Limb (tissue), 2 donors: ENCODE measurements at regions not wholly inside any gene's neighbourhood (a gene's known extent, or its start where the extent isn't known, plus 50 kb on each side); places are given as distances from the start of the nearest gene placed in this dataset.
"Not testable (repeated sequence)": the region's sequence is repeated elsewhere in the genome, so short reads cannot be mapped to it uniquely, and the experiment has no call there.

Source experiments
- DNase-seq, 2 donors: peaks; one replicate each; pipeline ENCODE4 v3.0.0-alpha.2; 2016; ENCODE audit errors: extremely low spot score in 2 of 2

DNA sequence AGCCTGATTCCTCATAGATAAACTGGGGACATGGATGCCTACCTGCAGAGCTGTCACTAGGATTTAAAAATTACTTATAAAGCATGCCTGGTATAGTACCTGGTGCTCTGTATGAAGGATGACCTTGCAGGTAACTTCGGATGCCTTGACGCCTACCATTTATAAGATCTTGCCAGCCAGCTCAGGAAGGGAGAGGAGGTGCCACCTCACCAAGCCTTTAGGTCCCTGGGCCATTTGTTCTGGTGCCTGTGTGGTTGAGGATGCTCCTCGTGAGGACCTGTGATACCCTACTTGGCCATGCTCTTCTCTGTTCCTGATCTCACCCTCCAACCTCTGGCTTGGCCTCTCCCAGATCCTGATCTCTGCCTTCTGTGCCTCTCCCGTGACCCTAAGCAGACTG lies 85.2 kb downstream of the FDX1 start:
- no peak for DNase-seq

- not testable (repeated sequence) for DNase-seq
Measured at GRCh38 chr11:110517381-110517780, 87.6 kb downstream of the FDX1 start.

DNA sequence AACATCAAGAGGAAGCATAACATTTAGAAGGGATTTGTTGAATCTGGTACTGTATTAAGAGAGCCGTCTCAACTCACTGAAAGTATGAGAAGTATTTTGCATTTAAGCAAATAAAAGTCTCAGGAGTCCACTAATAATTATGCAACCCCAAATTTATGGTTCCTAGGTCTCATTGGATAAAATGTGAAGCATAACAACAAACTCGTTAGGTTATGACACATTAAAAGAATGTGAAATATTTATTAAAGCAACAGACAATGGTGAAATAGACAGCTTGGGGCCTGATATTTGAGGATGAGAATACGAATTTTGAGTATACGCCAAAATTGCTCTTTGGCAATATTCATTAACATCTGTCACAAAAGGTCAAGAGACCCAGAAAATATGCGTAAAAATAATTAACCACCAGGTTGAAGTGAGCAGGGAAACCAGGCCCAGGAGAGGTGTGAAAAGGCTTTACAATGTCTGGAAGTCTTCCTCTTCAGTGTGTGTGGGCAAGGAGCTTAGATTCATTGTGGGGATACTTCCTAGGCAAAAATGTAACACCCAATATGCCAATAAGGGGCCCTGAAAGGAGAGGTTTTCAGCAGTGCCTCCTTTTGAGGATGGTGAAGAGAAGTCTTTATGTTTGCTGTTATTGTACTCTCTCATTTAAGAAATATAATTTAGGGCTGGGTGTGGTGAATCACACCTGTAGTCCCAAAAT lies 89.2 kb downstream of the FDX1 start:
- no peak for DNase-seq

DNA sequence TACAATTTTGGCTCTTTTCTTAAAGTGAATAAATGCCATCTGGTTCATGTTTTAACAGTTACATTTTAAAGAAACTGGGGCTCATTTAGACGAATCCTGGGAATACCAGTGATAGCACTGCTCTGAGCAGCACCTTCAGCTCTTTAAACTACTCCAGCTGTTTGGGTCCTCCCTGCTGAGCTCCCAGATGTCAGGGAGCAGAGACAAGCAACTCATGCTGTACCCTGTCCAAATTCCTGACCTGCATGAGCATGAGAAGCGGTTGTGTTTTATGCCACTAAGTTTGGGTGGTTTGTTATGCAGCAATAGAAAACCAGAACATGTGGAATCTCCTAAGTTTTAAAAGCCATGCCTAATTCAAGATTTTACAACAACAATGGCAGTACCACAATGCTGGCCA lies 90.0 kb downstream of the FDX1 start:
- DNase-seq, result no peak

DNA sequence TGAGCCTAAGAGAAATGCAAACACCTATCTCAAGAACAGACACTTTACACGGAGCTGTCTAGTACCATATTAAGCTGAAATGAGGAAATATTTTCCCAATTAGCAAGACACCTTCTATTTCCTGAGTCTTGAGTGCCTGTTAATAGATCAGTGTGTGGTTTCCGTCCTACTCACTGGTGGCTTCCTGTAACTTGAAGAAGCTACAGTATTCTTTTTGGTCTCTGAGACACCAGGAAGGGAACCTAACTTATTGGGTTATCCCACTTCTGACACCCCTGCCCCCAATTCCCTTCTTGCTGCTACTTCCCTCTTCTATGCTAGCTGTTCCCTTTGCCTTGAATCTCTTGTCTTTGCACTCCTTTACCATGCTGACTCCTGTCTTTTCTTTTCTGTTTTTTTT lies 92.7 kb downstream of the FDX1 start:
- no peak for DNase-seq

DNA sequence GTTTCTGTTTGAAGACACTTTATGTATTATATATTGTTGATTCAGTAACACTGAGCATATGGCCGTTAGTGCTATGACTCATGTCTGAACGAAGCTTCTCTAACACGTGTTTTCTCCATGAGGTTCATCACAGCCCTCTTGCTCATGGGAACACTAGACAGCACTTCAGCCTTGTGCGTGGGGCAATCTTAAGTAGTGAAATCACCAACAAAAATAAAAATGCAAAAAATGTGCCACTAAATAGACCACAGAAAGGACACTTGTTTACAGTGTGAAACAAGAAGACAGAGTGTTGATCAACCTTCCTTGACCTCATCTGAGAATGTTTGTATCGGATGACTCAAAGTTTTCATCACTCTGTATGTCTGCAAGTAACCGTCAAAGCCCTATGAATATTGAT lies 94.5 kb downstream of the FDX1 start:
- no peak for DNase-seq

DNA sequence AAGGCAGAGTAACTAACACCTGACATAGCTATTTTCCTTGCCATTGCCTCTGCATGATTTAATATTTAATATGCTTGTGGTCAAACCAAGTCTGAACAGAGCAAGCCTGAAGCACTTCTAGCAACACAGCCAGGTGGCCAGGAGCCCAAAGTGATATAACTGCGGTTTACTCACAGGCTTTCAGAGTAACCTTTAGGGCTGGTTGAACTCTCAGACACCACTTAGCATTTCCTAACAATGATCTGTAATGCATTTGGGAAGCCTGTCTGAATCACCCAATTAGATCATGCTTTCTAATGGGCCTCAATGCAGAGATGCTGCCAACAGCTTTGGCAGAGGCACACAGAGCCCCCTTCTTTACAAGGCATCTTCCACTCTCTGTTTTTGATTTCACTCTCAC lies 96.1 kb downstream of the FDX1 start:
- DNase-seq, result peak in 1 of 2 donors; percentile 14

- no peak for DNase-seq
Measured at GRCh38 chr11:110526323-110526722, 96.6 kb downstream of the FDX1 start.
